Fibroblast of skin of left biceps (primary cell): ENCODE measurements at regions not wholly inside any gene's neighbourhood (a gene's known extent, or its start where the extent isn't known, plus 50 kb on each side); places are given as distances from the start of the nearest gene placed in this dataset.

Experiments used
- DNase-seq, 2 experiments: peaks; one replicate each; pipeline ENCODE4 v3.0.0-alpha.2; 2013; ENCODE audit warnings: low read depth in 2 of 2

DNA sequence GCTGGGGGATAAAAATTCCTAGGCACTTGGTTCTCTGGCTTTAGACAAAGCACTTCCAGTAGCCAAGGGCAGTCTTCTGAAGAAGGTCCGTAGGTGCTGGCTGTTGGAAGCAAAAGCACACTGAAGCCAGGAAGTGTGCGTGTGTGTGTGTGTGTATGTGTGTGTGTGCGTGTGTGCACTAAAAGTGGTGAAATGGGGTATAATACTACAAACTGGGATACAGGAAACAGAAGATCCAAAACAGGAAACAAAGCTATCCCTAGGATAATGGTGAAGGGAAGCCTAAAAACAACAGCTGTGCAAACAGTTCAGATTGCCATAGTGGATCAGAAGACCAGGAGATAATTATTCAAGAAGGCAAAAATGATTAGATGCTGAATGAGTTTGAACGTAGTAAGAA is 103.4 kb downstream of the IL20RB start:
- DNase-seq, result no peak

DNA sequence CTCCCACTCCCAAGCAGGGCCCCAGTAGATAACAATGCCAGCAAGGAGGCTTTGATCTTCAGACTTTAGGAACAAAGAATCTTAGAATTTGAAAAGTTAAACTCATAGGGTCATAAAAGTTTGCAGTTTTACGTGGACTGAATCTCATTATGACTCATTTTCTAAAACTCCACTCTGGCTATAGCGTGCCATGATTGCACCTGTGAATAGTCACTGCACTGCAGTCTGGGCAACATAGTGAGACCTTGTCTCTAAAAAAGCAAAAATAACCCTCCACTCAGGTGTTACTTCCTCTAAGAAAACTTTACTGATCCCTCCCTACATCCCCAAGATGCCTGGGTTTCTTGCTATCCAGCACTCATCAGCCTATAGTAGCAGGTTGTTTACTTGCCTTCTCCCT is 104.5 kb downstream of the IL20RB start:
- no peak for DNase-seq

DNA sequence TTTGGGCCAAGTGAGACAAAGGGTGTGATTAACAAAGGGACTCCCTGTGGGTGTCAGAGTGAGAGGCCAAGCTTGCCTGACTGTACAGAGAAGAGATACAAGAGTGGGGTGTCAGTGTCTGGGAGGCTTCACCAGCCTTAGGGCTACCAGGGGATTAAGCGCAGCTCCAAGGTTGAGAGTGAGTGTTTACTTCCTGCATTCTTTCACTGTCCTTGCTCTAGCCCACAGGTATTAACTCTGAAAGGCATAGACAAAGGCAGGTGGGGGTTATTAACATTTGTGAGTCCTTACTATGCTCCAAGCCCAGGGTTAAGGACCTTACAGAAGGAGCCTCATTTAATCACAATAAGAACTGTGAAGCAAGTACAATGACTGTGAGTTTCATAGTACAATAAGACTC is 107.6 kb downstream of the IL20RB start:
- no peak for DNase-seq

DNA sequence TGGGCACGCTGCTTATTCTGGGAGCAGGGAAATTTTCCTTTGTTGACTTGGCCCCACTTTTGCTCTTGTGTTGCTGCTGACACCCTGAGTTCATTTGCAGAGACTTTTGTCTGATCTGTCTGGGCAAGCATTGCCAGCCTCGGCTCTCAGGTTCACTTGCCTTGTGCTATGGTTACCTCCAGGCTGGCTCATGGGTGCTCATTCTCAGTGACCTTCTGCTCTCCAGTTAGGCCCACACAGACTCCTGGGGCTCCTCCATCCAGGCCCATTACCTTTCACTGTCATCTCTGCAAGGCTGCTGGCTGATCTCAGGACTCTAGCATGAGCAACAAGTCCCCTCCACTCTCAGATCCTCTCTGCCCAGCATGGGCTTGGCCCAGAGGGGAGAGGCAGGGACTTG is 108.3 kb downstream of the IL20RB start:
- DNase-seq, result no peak

DNA sequence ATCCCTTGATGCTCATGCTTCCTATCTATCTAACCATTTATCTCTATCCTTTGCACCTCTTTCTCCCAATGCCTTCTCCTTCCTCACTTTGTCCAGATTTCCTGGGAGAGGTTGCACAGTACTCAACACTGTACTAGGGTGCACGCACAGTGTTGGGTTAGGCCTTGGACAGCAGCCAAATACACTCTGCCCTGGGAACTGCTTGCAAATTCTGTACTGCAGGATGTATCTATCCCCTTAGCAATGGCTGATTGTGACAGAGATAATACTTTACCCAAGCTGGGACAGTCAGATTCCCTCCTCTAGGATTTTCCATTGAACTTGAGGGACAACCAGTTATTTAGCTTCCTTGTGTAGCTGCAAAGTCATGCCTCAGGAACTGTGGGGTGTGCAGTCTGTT is 113.3 kb downstream of the IL20RB start:
- DNase-seq, result no peak

DNA sequence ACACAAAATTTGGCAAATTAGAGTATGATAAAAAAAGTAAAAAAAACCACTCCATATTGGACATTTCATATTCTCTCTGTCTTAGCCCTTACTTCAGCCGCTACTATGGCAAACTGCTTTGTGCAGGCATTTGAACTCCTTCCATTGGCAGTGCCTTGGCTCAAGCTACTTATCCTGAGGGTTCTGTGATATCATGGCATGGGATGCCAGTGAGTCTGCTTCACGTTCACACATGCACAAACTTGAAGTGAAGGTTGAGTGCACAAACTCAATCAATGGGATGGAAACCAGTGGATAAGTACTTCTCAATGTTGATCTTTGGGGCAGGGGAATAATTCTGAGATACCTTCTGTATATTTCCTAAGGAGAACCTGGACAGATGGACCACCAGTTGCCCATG is 117.2 kb downstream of the IL20RB start:
- DNase-seq, result no peak

DNA sequence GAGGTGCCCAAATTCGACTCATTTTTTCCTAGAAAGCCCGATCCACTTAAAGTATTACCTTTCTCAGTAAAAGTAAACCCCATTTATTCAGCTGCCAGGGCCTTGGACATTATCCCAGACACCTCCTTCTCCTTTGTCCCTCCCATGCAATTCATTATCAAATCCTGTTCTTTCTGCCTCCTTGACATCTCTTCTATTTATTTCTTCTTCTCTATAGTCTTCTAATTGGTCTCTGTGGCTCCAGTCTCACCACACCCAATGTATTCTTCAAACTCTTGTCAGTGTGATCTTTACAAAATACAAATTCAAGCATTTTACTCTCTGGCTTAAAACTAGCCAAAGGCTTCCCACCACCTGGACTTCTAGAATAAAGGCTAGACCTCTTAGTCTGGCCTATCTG is 120.3 kb downstream of the IL20RB start:
- no peak for DNase-seq

DNA sequence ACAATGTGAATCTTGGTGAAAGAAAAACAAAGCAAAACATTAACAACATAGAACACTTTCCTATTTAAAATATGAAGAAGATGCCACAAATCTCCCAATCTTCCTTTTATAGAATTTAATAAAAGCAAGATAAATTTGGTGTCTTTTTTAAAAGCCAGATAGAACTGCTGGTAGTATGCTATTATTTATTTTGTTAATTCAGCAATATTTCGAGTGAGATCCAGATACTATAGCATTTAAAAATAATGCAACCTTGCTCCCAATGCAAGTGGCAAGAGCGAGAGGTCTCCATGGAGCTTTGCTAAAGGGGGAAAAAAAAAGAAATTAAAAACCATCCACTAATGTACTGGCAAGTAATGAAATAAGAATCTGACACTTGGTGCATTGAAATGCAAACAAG is 121.8 kb downstream of the IL20RB start:
- no peak for DNase-seq

DNA sequence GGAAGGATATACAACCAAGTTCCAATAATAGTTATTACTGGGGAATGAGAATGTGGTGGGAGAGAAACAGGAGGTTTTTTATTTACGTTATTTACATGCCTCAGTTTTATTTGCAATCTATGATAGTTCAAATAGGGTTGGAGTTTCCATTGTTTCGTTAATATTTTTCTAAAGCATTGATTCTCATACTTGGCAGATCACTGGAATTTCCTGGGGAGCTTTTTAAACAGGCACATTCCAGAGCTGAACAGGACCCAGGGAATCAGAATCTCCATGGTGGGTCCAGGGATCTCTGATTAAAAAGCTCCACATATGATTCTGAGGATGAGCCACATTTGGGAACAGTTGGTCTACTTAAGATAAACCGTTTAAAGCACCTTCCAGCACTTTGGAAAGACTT is 123.9 kb downstream of the IL20RB start:
- no peak for DNase-seq

DNA sequence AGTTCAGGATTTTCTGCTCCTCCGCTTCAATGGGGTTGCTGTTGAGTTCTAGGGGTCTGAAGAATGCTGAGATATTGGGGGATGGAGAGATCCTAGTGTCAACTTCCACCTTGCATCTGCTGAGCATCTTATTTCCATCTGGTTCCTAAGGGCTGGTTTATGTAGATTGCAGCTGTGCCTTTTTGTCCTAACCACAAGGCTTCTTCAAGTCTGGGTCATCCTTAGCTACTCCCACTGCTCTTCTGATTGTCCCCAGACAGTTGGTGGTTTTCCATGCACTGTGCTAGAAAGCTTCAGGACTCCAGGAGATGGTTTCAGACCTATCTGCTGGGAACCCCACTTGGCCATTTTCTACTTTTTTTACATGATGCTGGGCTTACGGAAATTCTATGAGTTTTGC is 125.0 kb downstream of the IL20RB start:
- no peak for DNase-seq

DNA sequence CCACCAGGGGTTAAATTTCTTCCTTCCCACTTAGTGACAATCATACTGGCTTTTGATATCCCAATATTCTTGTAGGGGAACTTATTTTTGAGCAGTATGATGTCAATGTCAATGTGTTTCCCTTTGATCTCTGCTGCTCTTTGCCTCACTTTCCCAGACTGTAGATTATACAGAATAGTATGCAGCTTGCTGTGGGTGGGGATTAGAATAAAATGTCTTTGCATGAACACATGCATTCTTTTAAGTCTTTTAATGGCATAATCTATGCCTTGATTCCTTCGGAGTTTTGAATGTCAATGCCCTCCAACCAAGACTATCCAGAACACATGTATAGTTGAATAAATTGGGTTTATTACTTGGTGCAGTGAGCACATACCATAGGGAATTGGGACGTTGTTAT is 125.5 kb downstream of the IL20RB start:
- no peak for DNase-seq

DNA sequence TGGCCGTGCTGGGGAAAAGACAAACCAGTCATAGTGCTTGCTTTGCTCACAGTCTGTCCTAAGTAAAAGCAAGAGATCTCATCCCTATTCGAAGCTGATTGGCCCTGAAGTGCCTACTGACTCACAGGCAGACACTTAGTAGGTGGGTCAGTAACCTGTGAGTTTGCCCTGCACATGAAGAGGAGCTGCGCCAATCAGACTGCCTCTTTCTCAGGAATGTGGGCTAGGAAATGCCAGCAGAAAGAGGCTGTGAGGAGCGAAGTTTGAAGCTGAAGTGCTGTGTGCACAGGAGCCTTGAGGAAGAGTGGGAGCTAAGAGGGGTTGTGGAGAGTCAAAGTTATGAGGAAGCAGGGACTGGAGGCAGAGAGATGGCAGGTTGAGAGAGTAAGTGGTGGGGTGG is 126.8 kb downstream of the IL20RB start:
- DNase-seq, result no peak

DNA sequence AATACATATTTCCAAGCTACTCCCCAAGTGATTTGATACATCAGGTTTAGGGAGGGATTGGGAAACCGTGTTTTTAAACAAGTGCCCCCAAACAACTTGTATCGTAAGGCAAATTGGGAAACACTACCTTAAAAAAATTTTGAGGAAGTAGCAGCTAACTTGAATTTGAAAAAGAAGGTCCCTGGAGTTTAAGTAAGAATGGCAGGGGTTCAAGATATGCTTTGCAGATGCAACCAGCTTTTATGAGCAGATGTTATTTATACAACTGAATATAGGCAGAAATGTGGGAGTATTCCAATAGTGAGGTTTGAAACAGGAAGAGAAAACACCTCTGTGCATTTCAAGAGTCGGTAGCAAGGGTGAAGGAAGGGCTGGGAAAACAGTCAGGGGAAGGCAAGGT is 139.6 kb downstream of the IL20RB start:
- DNase-seq, result no peak

DNA sequence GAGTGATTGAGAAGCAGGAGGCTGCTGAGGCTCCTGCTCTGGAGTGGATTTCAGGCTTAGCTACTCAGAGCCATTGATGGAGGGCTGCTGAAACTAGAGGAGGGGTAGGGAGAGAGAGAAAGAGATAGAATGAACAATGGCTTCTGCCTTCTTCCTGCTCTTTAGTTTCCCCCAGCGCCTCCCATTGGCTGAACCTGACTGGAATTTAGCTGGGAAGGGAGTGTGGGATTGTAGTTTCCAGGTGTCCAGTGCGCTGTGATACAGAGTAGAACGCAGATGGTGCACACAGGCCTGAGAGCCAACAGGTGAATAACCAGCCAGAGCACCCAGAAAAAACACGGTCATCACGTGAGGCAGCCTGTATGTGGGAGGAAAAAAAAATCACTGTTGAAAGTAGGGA is 140.1 kb downstream of the IL20RB start:
- no peak for DNase-seq

DNA sequence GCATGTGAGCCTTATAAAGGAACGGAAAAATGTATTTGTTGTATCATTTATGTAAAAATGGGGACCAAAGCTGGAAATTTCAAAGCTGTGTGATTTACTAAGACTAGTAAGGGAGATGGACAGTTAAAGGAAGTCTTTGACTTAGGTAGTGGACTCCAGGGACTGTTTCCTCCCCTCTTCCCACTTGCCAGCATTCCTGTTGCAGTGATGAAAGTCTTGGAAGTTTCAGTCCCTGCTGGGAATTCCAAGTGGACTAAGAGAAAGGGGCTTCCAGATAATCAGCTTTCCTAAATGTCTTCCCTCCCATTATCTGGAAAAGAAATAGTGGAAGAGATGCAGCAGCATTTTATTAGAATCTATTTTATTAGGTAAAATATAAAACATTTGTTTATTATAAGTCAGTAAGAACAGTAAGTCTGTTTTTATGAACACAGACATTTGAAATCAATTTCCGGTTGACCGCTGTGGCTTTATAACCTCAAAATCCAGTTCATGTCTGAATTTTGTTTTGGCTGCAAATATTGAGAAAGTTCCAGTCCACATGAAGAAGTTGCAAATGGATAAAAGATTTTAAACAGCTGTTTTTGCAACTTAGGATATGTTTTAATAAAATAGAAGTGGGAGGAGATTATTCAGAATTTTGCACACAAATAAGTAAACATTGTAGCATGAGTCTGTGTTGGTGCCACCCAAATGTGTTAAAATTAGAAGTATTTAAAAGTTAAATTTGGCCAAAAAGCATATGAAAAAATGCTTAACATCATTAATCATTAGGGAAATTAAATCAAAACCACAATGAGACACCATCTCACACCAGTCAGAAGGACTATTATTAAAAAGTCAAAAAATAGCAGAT is 141.8 kb downstream of the IL20RB start:
- no peak for DNase-seq

DNA sequence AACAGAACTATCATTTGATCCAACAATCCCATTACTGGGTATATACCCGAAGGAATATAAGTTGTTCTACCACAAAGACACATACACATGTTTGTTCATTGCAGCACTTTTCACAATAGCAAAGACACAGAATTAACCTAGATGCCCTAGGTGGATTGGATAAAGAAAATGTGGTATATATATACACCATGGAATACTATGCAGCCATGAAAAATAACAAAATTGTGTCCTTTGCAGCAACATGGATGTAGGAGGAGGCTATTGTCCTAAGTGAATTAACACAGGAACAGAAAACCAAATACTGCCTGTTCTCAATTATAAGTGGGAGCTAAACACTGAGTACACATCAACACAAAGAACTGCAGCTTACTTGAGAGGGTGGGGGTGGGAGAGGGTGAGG is 142.5 kb downstream of the IL20RB start:
- no peak for DNase-seq

DNA sequence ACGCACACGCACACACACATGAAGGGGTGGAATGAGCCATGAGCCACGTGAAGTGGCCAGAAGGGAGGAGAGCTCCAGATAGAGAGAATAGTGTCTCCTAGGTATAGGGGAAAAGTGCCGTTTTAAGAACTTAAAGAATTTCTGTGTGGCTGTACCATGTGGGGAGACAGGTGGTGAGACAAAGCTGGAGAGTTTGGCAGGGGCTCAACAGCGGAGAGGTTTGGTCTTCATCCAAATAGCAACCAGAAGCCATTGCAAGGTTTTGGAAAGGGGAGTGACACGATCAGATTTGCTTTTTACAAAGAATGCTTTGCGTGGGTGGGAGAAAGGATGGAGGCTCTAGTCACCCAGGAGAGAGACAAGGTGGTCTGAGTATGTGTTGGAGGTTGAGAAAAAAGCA is 146.0 kb downstream of the IL20RB start:
- DNase-seq, result no peak

DNA sequence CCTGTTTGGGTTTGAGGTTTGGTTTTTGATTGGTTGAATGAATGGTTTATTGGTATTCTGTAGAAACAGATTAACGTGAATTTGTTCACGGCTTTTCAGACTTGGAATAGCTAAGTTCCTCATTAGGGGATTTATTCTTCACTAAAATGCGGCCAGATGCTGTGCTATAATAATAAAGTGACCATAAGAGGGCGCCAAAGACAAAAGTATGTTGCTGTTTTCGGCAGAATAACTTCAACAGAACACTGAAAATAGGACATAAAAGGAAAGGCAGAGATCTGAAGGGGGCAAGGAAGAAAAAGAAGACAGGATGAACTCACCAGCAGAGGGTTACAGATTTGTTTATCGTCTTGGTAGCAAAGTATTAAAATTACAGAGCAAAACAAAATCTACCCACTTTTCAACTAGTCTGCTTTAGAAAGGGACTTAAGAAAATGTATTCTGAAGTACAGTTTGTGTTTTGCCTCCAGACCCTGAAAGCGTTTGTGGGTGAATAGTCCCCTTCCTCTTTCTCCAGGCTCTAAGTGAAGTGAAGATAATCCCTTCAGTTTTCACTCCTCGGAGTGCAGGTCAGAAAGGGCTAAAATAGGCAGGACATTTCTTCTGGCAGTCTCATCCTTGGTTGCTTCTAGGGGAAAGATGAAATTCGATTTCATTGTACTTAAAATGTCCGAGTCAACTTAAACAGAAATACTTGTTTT is 147.6 kb downstream of the IL20RB start:
- DNase-seq, result peak; percentile 15 to 21

DNA sequence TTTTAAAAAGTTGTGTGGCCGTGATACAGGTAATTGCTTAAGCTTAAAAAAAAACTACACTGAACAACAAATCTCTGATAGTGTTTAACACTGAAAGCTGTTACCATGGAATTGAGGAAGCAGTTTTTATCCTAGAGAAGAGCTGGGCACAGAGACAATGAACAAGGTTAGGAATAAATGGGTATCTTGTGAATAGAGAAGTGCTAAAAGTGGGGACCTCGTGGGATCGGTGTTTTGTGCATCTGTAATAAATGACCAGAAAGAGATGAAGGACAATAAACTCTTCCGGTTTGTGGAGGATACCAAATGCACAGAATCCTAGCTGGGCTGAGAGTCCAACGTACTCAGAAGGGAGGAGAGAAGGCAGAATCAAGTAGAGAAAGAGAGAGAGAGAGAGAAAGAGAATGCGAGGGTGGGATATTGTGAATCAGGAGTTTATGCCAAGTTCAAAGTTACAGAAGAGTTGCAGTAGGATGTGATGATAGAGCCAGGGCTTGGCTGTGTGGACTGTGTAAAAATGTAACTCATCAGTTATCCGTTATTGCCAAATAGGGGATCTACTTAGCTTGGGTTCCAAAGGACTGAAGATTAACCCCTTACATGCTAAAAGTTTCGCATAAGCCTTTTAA is 148.9 kb downstream of the IL20RB start:
- no peak for DNase-seq

DNA sequence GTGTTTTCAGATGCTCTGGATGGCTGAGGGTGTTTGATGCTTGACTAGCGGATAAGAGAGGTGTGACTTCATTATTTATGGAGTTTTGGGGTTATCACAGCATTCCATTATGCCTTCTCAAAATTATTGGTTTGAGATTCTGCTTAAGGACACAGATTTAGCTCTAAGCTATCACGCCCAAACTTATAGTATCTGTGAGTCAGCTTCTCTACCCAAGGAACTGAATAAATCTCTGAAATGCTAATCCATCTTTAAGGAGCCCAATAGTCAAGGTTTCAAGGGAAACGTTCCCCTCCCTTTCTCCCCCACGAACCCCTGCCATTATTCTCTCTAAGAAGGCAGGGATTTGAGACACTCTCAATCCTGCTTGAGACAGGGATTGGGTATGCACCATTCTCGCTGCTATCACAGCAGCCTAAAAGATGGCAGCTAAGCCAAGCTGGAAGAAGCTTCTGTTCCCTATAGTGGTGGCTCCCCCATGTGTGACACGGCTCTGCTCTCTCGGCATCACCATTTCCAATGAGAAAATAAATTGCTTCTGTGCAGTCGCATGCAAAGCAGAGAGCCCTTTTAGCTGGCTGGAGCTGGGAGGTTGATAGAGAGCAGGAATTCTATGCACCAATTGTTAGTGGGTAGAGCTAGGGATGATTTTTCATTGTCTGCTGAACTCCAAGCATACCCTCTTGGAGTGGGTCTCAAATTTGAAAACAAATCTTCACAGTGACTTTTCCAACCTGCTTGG is 151.1 kb downstream of the IL20RB start:
- no peak for DNase-seq

DNA sequence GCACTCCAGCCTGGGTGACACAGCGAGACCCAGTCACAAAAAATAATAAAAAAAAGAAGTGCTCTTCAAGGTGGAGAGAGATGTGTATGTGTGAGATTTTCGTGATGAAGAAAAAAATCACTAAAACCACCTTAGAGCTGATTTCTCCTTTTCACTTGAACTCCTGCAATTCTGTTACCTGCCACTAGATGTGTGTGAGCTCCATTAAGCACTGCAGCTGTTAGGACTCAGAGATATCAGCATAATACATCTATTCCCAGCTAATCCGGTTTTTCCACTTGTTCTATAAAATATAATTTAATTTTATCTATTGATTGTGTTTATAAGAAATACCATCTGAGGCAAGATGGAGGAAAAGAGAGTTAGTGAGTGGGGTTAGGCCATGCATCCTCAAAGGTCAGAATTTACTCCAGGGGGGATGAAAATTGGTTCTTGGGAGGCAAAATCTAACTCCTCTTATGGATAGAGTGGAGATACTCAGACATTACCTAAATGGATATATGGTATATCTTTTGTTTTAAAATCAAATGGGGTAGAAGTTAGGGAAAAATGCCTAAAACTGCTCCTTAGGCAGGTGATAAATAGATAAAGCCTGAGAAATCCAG is 152.7 kb downstream of the IL20RB start:
- no peak for DNase-seq

DNA sequence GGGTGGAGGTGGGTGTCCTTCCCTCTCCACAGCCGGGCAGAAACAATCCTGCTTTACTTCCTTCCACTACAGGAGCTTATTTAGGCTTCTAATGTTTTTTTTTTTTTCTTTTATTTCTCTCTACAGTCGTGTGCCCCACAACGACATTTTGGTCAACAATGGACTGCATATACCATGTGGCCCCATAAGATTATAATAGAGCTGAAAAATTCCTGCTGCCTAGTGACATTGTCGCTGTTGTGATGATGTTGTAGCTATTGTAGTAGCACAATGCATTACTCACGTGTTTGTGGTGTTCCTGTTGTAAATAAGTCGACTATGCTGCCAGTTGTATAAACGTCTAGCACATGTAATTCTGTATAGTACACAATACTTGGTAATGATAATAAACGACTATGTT is 153.7 kb downstream of the IL20RB start:
- DNase-seq, result no peak
